GM12892 (cell line): ENCODE measurements at regions not wholly inside any gene's neighbourhood (a gene's known extent, or its start where the extent isn't known, plus 50 kb on each side); places are given as distances from the start of the nearest gene placed in this dataset.

Source experiments
- POLR2A ChIP-seq: IDR thresholded peaks from 2 replicates; pipeline ENCODE4 v1.6.1; 2011; ENCODE audit warnings: low read depth, low read length, control low read depth
- POLR2AphosphoS5 ChIP-seq: IDR thresholded peaks from 2 replicates; pipeline ENCODE4 v1.6.1; 2011; ENCODE audit warnings: low read depth, low read length, control low read depth

DNA sequence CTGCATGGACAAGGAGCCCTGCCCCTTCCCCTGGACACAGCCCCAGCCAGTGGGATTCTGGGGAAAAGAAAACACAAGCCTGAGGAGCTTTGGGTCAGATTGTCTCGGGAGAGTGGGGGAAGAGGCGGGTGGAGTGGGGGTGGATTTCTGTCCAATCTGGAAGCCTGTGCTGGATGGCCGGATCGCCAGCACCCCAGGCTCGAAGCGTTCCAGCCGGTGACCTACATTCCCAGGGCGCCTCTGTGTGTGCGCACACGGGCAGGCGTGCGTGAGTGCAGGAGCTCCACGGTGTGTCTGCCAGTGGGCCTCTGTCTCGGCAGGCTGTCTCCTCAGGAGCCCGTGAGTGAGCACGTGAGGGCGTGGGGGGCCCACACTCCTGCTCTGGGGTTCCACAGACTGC is 74.3 kb upstream of the DAB2IP start:
- TF ChIP-seq POLR2AphosphoS5 (no peak), POLR2A (no peak)
